HepG2 (cell line): ENCODE measurements at regions not wholly inside any gene's neighbourhood (a gene's known extent, or its start where the extent isn't known, plus 50 kb on each side); places are given as distances from the start of the nearest gene placed in this dataset.

ENCODE experiments used
- ATAC-seq: fragments of 200-7000 bp; cut with Tn5 transposase; 3 replicates; pipeline ENCODE4 v1.9.1; 2020; ENCODE audit warnings: mild to moderate bottlenecking, moderate library complexity
- BruUV-seq: library from RNA; stranded (reverse); fragments of 400-500 nt; replicated peaks from 2 replicates; lab custom pipeline; 2021; lab: Mats Ljungman, UMichigan
- CTCF ChIA-PET: fragments of 300-600 bp; formaldehyde crosslinking; extraction: SDS; loops from one replicate; lab custom pipeline; 2021; ENCODE audit warnings: low total read pairs, inconsistent platforms, low intra/inter-chr PET ratio; lab: Yijun Ruan, JAX
- POLR2A ChIA-PET: fragments of 350-600 bp; sonication (Branson Sonifier 250); formaldehyde crosslinking; loops from one replicate; lab custom pipeline; 2020; ENCODE audit warnings: antibody characterized with exemption, inconsistent platforms; lab: Yijun Ruan, JAX
- DNase-seq: peaks from one replicate; pipeline ENCODE4 v3.0.0-alpha.2; 2015; ENCODE audit warnings: low spot score
- FAIRE-seq: peaks from 3 replicates; lab custom pipeline; 2011; peaks lifted over from hg19 to GRCh38; lab: Jason Lieb, UNC
- H2AFZ ChIP-seq: one replicate; pipeline ENCODE4 v1.6.1; 2011; ENCODE audit warnings: low read length, inconsistent platforms
- H3K27ac ChIP-seq: fragments of 300-600 bp; 3 replicates; pipeline ENCODE4 v1.8.0; 2011; ENCODE audit warnings: mixed run types, mild to moderate bottlenecking, mixed read lengths, low read length, inconsistent platforms; ENCODE audit not compliant: insufficient read depth; ENCODE audit errors: extremely low read length
- H3K27me3 ChIP-seq, 2 experiments: fragments of 200-600 bp in 1 of 2; 2 replicates in 1 of 2; 3 replicates in 1 of 2; pipeline versions ENCODE4 v1.6.0 to v1.8.0; 2011; ENCODE audit warnings: low read length in 2 of 2, mild to moderate bottlenecking in 2 of 2, moderate library complexity in 2 of 2, inconsistent platforms in 1 of 2; ENCODE audit not compliant: insufficient read depth in 2 of 2, control insufficient read depth in 1 of 2
- H3K36me3 ChIP-seq, 2 experiments: fragments of 200-600 bp in 1 of 2; replicated peaks in 1 of 2; 2 replicates in 1 of 2; 3 replicates in 1 of 2; pipeline versions ENCODE4 v1.5.1 to v1.8.0; 2011; ENCODE audit warnings: low read length in 2 of 2, inconsistent platforms in 1 of 2; ENCODE audit not compliant: insufficient read depth in 2 of 2, control insufficient read depth in 1 of 2
- H3K4me1 ChIP-seq: 2 replicates; pipeline ENCODE4 v1.5.1; 2012; ENCODE audit warnings: low read length, inconsistent platforms; ENCODE audit not compliant: insufficient read depth
- H3K4me2 ChIP-seq: 2 replicates; pipeline ENCODE4 v1.6.0; 2011; ENCODE audit warnings: low read depth, low read length, inconsistent platforms
- H3K4me3 ChIP-seq, 3 experiments: fragments of 200-600 bp in 1 of 3; sonication (generic), shearing (Covaris generic) in 1 of 3; replicated peaks in 1 of 3; 2 replicates each; pipeline ENCODE4 v1.5.1; 2011 to 2016; ENCODE audit warnings: low read length in 3 of 3, inconsistent platforms in 2 of 3, low read depth in 2 of 3, mild to moderate bottlenecking in 2 of 3, control low read depth in 1 of 3, mixed read lengths in 1 of 3; ENCODE audit not compliant: insufficient read depth in 1 of 3
- H3K79me2 ChIP-seq: one replicate; pipeline ENCODE4 v1.6.1; 2011; ENCODE audit warnings: low read length, inconsistent platforms; ENCODE audit not compliant: insufficient read depth
- H3K9ac ChIP-seq: 2 replicates; pipeline ENCODE4 v1.6.0; 2011; ENCODE audit warnings: mild to moderate bottlenecking, low read depth, low read length, inconsistent platforms; ENCODE audit not compliant: insufficient read depth
- H3K9me3 ChIP-seq: 2 replicates; pipeline ENCODE4 v1.5.1; 2012; ENCODE audit warnings: mild to moderate bottlenecking, low read length
- H4K20me1 ChIP-seq: 2 replicates; pipeline ENCODE4 v1.6.0; 2011; ENCODE audit warnings: inconsistent platforms, mild to moderate bottlenecking, low read length, moderate library complexity; ENCODE audit not compliant: insufficient read depth
- DPF2 ChIP-seq: sonication (generic); formaldehyde crosslinking; IDR thresholded peaks from 2 replicates; pipeline ENCODE4 v1.4.0; 2020; ENCODE audit warnings: mild to moderate bottlenecking, low read depth, missing genetic modification reagents, borderline replicate concordance
- GABPA ChIP-seq, 2 experiments: IDR thresholded peaks; 2 replicates each; pipeline ENCODE4 v1.6.1; 2011 to 2016; ENCODE audit warnings: low read depth in 2 of 2, low read length in 1 of 2, missing biosample characterization in 1 of 2, missing genetic modification characterization in 1 of 2
- KLF15 ChIP-seq: sonication (generic); formaldehyde crosslinking; IDR thresholded peaks from 2 replicates; pipeline ENCODE4 v1.8.1; 2023; ENCODE audit warnings: borderline replicate concordance, mild to moderate bottlenecking, inconsistent platforms, missing genetic modification reagents, mixed read lengths
- MAFF ChIP-seq: IDR thresholded peaks from 2 replicates; pipeline ENCODE4 v1.6.1; 2011; ENCODE audit warnings: low read depth, low read length, improper control_type of control experiment
- MAFK ChIP-seq, 2 experiments: IDR thresholded peaks in 1 of 2; conservative IDR thresholded peaks in 1 of 2; 2 replicates each; pipeline ENCODE4 v1.6.1; 2011; ENCODE audit warnings: improper control_type of control experiment in 2 of 2, low read length in 2 of 2
- MBD4 ChIP-seq: IDR thresholded peaks from 2 replicates; pipeline ENCODE4 v1.6.1; 2012; ENCODE audit warnings: low read length, inconsistent platforms, borderline replicate concordance
- RARA ChIP-seq: IDR thresholded peaks from 2 replicates; pipeline ENCODE4 v1.6.1; 2016; ENCODE audit warnings: missing genetic modification reagents, missing compliant biosample characterization
- ZNF282 ChIP-seq: fragments of 450-650 bp; IDR thresholded peaks from 2 replicates; pipeline ENCODE4 v1.6.1; 2018; ENCODE audit not compliant: partially characterized antibody
- ZNF430 ChIP-seq: sonication (generic); formaldehyde crosslinking; IDR thresholded peaks from 2 replicates; pipeline ENCODE4 v1.9.0; 2021; ENCODE audit warnings: mild to moderate bottlenecking, missing genetic modification reagents
- in situ Hi-C: cut with HindIII; loops from 2 replicates; pipeline ENCODE4 v1.10.0; 2017; ENCODE audit warnings: low pct_unique_long_range_greater_than_20kb; ENCODE audit not compliant: extremely low pct_ligation_motif_present
- intact Hi-C: fragments of 100-400 bp; cut with micrococcal nuclease; formaldehyde crosslinking; loops from one replicate; pipeline ENCODE4 v1.10.0; 2022; ENCODE audit not compliant: unreplicated experiment
- TF ChIP-seq, protein P1 (sequence below): sonication (generic); formaldehyde crosslinking; IDR thresholded peaks from 2 replicates; pipeline ENCODE4 v1.8.1; 2023; ENCODE audit warnings: mild to moderate bottlenecking, inconsistent platforms, moderate library complexity, missing genetic modification reagents, borderline replicate concordance

DNA sequence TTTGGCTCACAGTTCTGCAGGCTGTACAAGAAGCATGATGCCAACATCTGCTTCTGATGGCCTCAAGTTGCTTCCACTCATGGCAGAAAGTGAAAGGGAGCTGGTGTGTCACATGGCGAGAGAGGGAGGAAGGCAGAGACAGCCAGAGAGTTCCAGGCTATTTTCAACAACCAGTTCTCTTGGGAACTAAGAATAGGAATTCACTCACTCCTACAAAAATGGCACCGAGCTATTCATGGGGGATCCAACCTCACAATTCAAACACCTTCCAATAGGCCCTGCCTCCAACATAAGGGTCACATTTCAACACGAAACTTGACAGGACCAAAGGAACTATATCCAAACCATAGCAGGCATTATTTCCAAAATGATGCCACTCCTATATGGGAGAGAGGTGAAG lies 299.5 kb upstream of the TGFBR2 start (continued):
- TF ChIP-seq GABPA (IDR thresholded peaks at IDR 0.05; ENCODE audit: low read depth, low read length) (no peak), GABPA (CRISPR knock-in tag; IDR thresholded peaks at IDR 0.05; ENCODE audit: low read depth) (no peak), RARA (no peak), ZNF282 (no peak), ZNF430 (CRISPR knock-in tag) (no peak), KLF15 (no peak)
- TF ChIP-seq, protein P1, sequence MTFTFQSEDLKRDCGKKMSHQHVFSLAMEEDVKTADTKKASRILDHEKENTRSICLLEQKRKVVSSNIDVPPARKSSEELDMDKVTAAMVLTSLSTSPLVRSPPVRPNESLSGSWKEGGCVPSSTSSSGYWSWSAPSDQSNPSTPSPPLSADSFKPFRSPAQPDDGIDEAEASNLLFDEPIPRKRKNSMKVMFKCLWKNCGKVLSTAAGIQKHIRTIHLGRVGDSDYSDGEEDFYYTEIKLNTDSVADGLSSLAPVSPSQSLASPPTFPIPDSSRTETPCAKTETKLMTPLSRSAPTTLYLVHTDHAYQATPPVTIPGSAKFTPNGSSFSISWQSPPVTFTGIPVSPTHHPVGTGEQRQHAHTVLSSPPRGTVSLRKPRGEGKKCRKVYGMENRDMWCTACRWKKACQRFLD (CRISPR knock-in tag), result no peak

DNA sequence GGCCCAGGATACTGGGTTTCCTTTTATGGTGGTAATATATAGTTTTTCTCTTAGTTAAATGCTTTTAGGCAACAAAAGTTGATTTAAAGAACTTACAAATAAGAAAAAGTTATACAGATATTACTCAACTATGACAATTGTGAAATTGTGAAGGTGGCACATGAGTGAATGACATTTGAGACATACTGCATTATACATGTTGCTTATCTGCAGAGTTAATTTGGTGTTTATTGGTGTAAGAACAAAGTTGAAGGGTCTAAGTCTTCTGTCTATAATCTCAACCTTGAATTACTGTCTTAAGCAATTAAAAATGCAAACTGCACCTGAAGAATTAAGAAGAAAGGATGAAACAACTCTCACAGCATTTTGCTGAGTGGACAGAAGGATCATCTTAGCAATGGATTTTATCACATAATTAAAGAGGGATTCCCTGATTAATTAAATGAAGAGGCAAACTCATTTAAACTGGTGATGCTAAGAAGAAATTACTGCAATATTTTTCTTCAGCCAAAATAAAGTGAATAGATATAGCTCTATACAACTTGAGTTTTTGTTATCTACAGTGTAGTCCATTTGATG lies 298.9 kb upstream of the TGFBR2 start:
- Histone ChIP-seq H3K4me3 (no peak overlapping the region), H3K27ac (no peak overlapping the region), H3K36me3 (no peaks in the 10 kb centered on the region)
- no peak for DNase-seq
- POLR2A ChIA-PET, result interaction anchor here (0.9 kb wide), 1 partner anchor 47 kb away, joined by 3 read pairs; no protein-coding TSS in a partner anchor
- TF ChIP-seq MAFF (peak; percentile 68), MBD4 (no peak), MAFK (conservative IDR thresholded peaks at IDR 0.05 in 1 of 2, IDR thresholded peaks at IDR 0.05 in 1 of 2; ENCODE audit: low read length in 2 of 2) (peak; percentile 62 to 76), DPF2 (CRISPR knock-in tag) (no peak)
- TF ChIP-seq, all 625 proteins: peak for 2
- BruUV-seq, result no TSS peak
- FAIRE-seq, result no peak
- no peaks in the 10 kb centered on the region for H3K4me1 ChIP-seq
- H4K20me1 ChIP-seq, result no peaks in the 10 kb centered on the region
- H3K4me2 ChIP-seq, result no peak overlapping the region
- H3K9me3 ChIP-seq, result peaks cover 8% of the 10 kb centered on the region; the same call in 1 of the 2 replicates
- H3K79me2 ChIP-seq, result no peaks in the 10 kb centered on the region
- CTCF ChIA-PET, result no interaction called here
- in situ Hi-C loops (no loop called here), intact Hi-C loops (no loop called here)
- H3K27me3 ChIP-seq, result no peaks in the 10 kb centered on the region
- no peak for ATAC-seq
- no peak overlapping the region for H2AFZ ChIP-seq
- no peak overlapping the region for H3K9ac ChIP-seq
